ENCODE measurements at regions not wholly inside any gene's neighbourhood (a gene's known extent, or its start where the extent isn't known, plus 50 kb on each side); places are given as distances from the start of the nearest gene placed in this dataset.
A peak's percentile ranks its signal among the peaks of the same experiment; 100 is the strongest.

DNA sequence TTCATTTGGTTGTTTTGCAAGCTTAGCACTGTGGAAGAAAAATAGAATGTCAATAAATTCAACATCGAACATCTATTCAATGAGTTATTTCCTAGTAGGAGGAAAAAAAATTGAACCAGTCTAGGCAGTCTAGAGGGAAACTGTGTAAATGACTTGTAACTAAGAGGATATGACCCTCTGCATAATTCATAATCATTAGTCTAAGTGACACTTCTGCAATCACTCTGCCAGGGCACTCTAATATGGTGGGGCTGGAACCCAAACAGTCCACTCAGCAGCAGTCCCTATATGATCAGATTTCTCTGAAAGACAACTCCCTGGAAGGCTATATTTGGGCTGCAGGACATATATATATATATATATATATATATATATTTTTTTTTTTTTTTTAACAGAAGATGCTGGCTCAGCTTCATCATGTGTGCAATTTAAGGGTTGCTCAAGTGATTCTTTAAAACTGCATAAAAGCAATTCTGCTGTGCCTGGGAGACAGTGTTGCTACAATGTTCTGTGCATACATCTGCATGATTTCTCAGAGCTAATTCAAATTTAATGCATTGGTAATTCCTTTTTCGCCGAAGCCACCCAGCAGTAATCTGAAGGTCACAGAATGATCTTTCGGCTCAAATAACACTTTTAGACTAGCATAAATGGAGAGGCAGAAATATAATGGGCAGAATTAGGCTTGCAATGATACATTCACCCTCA lies 482.1 kb upstream of the ZNF608 start:
- no peak for DNase-seq
- Mint-ChIP-seq H3K4me3 (ENCODE audit: unreplicated experiment) (no peak overlapping the region), H3K9me3 (ENCODE audit: unreplicated experiment) (no peaks in the 10 kb centered on the region), H3K4me1 (ENCODE audit: low read depth, unreplicated experiment) (peaks cover 27% of the 10 kb centered on the region), H3K36me3 (ENCODE audit: unreplicated experiment) (no peaks in the 10 kb centered on the region), H3K27ac (ENCODE audit: unreplicated experiment) (peak overlapping the region; percentile 5), H3K27me3 (ENCODE audit: unreplicated experiment) (peaks cover 5% of the 10 kb centered on the region)
- no peak for TF ChIP-seq CTCF (IDR thresholded peaks at IDR 0.05; ENCODE audit: partially characterized antibody, unreplicated experiment)

- Mint-ChIP-seq H3K36me3 (ENCODE audit: unreplicated experiment) (no peaks in the 10 kb centered on the region), H3K9me3 (ENCODE audit: unreplicated experiment) (no peaks in the 10 kb centered on the region), H3K4me3 (ENCODE audit: unreplicated experiment) (no peak overlapping the region), H3K4me1 (ENCODE audit: low read depth, unreplicated experiment) (peaks cover 27% of the 10 kb centered on the region), H3K27ac (ENCODE audit: unreplicated experiment) (no peak overlapping the region), H3K27me3 (ENCODE audit: unreplicated experiment) (peaks cover 5% of the 10 kb centered on the region)
- no peak for TF ChIP-seq CTCF (IDR thresholded peaks at IDR 0.05; ENCODE audit: partially characterized antibody, unreplicated experiment)
- no peak for DNase-seq
These were observed 483.1 kb upstream of the ZNF608 start for GRCh38 chr5:125229556-125229955.

GRCh38 chr5:125232779-125233230 lies 486.4 kb upstream of the ZNF608 start:
- Mint-ChIP-seq H3K9me3 (ENCODE audit: unreplicated experiment) (no peaks in the 10 kb centered on the region), H3K4me1 (ENCODE audit: low read depth, unreplicated experiment) (peaks cover 29% of the 10 kb centered on the region), H3K27me3 (ENCODE audit: unreplicated experiment) (no peaks in the 10 kb centered on the region), H3K4me3 (ENCODE audit: unreplicated experiment) (no peak overlapping the region), H3K27ac (ENCODE audit: unreplicated experiment) (peak overlapping the region; percentile 9), H3K36me3 (ENCODE audit: unreplicated experiment) (no peaks in the 10 kb centered on the region)
- no peak for TF ChIP-seq CTCF (IDR thresholded peaks at IDR 0.05; ENCODE audit: partially characterized antibody, unreplicated experiment)
- DNase-seq: no peak

DNA sequence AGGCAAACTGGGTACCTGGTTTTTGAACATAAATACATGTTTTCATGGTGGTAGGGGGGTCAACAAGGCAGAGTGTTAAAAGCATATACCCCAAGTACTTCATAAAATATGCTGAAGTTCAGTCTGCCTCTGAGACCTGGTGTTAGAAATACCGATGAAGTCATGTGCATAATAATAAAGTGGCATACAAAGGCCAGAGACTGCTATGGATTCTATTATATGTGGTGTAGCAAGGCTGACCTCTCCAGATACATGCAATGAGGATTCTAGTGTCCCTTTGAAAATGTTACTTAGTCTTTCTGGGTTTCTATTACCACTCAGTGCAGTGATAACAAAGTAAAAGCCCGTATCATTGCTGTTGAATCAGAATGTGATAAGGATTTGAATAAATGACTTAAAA lies 487.5 kb upstream of the ZNF608 start:
- no peaks in the 10 kb centered on the region for H3K36me3 Mint-ChIP-seq (ENCODE audit: unreplicated experiment)
- H3K27ac Mint-ChIP-seq (ENCODE audit: unreplicated experiment): no peak overlapping the region
- no peaks in the 10 kb centered on the region for H3K9me3 Mint-ChIP-seq (ENCODE audit: unreplicated experiment)
- no peak overlapping the region for H3K4me3 Mint-ChIP-seq (ENCODE audit: unreplicated experiment)
- DNase-seq: no peak
- H3K27me3 Mint-ChIP-seq (ENCODE audit: unreplicated experiment): no peaks in the 10 kb centered on the region
- TF ChIP-seq CTCF (IDR thresholded peaks at IDR 0.05; ENCODE audit: partially characterized antibody, unreplicated experiment): no peak
- peaks cover 20% of the 10 kb centered on the region for H3K4me1 Mint-ChIP-seq (ENCODE audit: low read depth, unreplicated experiment)

- H3K4me3 Mint-ChIP-seq (ENCODE audit: unreplicated experiment): no peak overlapping the region
- H3K4me1 Mint-ChIP-seq (ENCODE audit: low read depth, unreplicated experiment): peaks cover 16% of the 10 kb centered on the region
- H3K27me3 Mint-ChIP-seq (ENCODE audit: unreplicated experiment): no peaks in the 10 kb centered on the region
- DNase-seq: no peak
- no peaks in the 10 kb centered on the region for H3K9me3 Mint-ChIP-seq (ENCODE audit: unreplicated experiment)
- no peak for TF ChIP-seq CTCF (IDR thresholded peaks at IDR 0.05; ENCODE audit: partially characterized antibody, unreplicated experiment)
- no peak overlapping the region for H3K27ac Mint-ChIP-seq (ENCODE audit: unreplicated experiment)
- no peaks in the 10 kb centered on the region for H3K36me3 Mint-ChIP-seq (ENCODE audit: unreplicated experiment)
These were observed 489.6 kb upstream of the ZNF608 start for GRCh38 chr5:125236007-125236406.

Measured in glutamatergic neuron (in vitro differentiated cells).